HG02763 (cell line): ENCODE measurements at regions not wholly inside any gene's neighbourhood (a gene's known extent, or its start where the extent isn't known, plus 50 kb on each side); places are given as distances from the start of the nearest gene placed in this dataset.
"Not testable (repeated sequence)": the region's sequence is repeated elsewhere in the genome, so short reads cannot be mapped to it uniquely, and the experiment has no call there.

ENCODE experiments used
- ATAC-seq: cut with Tn5 transposase; IDR thresholded peaks from one replicate; pipeline ENCODE4 v1.9.1; 2021; ENCODE audit warnings: mild to moderate bottlenecking, moderate library complexity; ENCODE audit not compliant: unreplicated experiment

GRCh38 chr12:105423237-105423636, 92.7 kb downstream of the C12orf75 start:
- ATAC-seq, result no peak

GRCh38 chr12:105423921-105424320, 93.4 kb downstream of the C12orf75 start:
- no peak for ATAC-seq

- no peak for ATAC-seq
These were observed 95.0 kb downstream of the C12orf75 start for GRCh38 chr12:105425254-105426174.

- no peak for ATAC-seq
These were observed 96.3 kb downstream of the C12orf75 start for GRCh38 chr12:105426766-105427165.

- no peak for ATAC-seq
These were observed 97.4 kb downstream of the C12orf75 start for GRCh38 chr12:105427883-105428282.

GRCh38 chr12:105428793-105429395, 98.4 kb downstream of the C12orf75 start:
- no peak for ATAC-seq

- ATAC-seq, result no peak
These were observed 99.0 kb downstream of the C12orf75 start for GRCh38 chr12:105429511-105429910.

GRCh38 chr12:105431537-105432100, 101.1 kb downstream of the C12orf75 start:
- ATAC-seq, result no peak

- no peak for ATAC-seq
These were observed 103.3 kb downstream of the C12orf75 start for GRCh38 chr12:105433804-105434203.

GRCh38 chr12:105436636-105437035, 106.1 kb downstream of the C12orf75 start:
- ATAC-seq, result no peak

- no peak for ATAC-seq
These were observed 109.7 kb downstream of the C12orf75 start for GRCh38 chr12:105440037-105440664.

GRCh38 chr12:105443802-105444652, 113.5 kb downstream of the C12orf75 start:
- no peak for ATAC-seq

GRCh38 chr12:105444653-105445102, 114.2 kb downstream of the C12orf75 start:
- ATAC-seq, result no peak

- no peak for ATAC-seq
These were observed 114.8 kb downstream of the C12orf75 start for GRCh38 chr12:105445249-105445648.

GRCh38 chr12:105445649-105446048, 115.2 kb downstream of the C12orf75 start:
- no peak for ATAC-seq

- not testable (repeated sequence) for ATAC-seq
These were observed 116.0 kb downstream of the C12orf75 start for GRCh38 chr12:105446460-105446859.

- ATAC-seq, result no peak
These were observed 118.9 kb downstream of the C12orf75 start for GRCh38 chr12:105449431-105449830.

GRCh38 chr12:105451211-105451610, 120.7 kb downstream of the C12orf75 start:
- ATAC-seq, result no peak

GRCh38 chr12:105451798-105452197, 121.3 kb downstream of the C12orf75 start:
- no peak for ATAC-seq

GRCh38 chr12:105453316-105453715, 122.8 kb downstream of the C12orf75 start:
- ATAC-seq, result no peak
